ENCODE measurements at regions not wholly inside any gene's neighbourhood (a gene's known extent, or its start where the extent isn't known, plus 50 kb on each side); places are given as distances from the start of the nearest gene placed in this dataset.

DNA sequence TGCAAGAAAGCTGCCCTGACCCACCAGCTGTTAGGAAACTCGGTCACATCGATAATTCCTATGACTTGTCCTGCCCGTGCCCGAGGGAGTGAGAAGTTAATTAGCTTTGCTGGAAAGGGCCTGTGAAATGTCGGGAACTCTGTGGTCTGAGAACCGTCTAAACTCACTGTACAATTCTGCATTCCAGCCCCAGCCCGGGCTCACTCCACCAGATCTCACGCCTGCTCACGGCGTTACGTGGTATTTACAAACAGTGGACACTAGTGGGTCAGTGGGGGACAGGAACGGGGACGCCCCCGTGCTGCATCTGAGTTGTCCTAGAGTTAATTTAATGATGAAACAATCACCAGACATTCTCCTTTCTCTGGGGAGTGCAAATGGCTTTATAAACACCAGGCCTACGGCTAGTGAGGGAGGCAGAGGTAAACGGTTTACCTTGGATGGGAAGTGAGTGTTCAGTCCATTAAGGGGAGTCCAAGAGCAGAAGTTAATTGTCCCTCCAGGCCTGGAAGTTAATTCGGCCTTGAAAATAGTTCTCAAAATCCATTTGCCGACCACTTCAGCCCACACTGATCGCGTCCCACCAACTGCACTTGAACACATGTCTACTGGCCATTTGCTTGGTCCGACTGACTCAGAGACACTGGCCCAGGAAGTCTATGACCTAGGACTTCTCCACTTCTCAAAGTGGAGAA is 93.5 kb upstream of the MED13L start:
- H3K27ac ChIP-seq (ENCODE audit: control insufficient read depth, insufficient read depth, low read length) = no peak overlapping the region
- FAIRE-seq = no peak

DNA sequence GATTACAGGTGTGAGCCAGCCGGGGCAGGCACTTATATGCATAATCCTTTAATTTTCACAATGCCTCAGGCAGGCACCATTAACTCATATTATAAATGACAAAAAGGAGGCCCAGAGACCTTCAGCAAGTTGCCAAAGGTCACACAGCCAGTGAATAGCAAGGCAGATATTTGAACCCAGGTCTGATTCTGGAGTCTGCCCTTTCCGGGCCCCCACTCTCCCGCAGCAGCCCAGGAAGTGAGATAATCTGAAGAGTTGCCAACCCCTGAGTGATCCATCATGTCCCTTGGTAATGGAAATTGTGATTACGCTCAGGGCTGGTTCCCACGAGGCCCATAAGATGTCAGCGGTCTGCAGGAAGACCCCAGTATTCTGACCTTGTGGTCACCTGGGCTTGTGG is 95.3 kb upstream of the MED13L start:
- no peaks in the 10 kb centered on the region for H3K4me1 ChIP-seq (ENCODE audit: control insufficient read depth, extremely low read depth, insufficient read depth, low read length)
- dilution Hi-C loops (cut with MboI; ENCODE audit: extremely low pct_ligation_motif_present, low sequenced_read_pairs) = no loop called here

More for the DNA sequence above, 93.5 kb upstream of the MED13L start:
- no peaks in the 10 kb centered on the region for H3K27me3 ChIP-seq (ENCODE audit: control insufficient read depth, extremely low read depth, insufficient read depth, low read length)
- DNase-seq (ENCODE audit: low read depth, low spot score) = no peak
- H3K36me3 ChIP-seq (ENCODE audit: control insufficient read depth in 2 of 2, extremely low read depth in 1 of 2, insufficient read depth in 2 of 2, low read length in 2 of 2) = no peaks in the 10 kb centered on the region
- no peaks in the 10 kb centered on the region for H3K79me2 ChIP-seq (ENCODE audit: control insufficient read depth, insufficient read depth, low read length)
- H4K20me1 ChIP-seq (ENCODE audit: control insufficient read depth, extremely low read depth, insufficient read depth, low read length) = no peaks in the 10 kb centered on the region
- H3K4me2 ChIP-seq (ENCODE audit: control insufficient read depth, extremely low read depth, insufficient read depth, low read depth, low read length) = no peak overlapping the region
- no peaks in the 10 kb centered on the region for H3K4me1 ChIP-seq (ENCODE audit: control insufficient read depth, extremely low read depth, insufficient read depth, low read length)
- dilution Hi-C loops (cut with MboI; ENCODE audit: extremely low pct_ligation_motif_present, low sequenced_read_pairs) = no loop called here
- H3K9ac ChIP-seq (ENCODE audit: control insufficient read depth, extremely low read depth, insufficient read depth, low read length) = no peak overlapping the region
- no peak overlapping the region for H3K4me3 ChIP-seq (ENCODE audit: control insufficient read depth in 2 of 3, extremely low read depth in 1 of 3, insufficient read depth in 2 of 3, low read depth in 1 of 3, low read length in 3 of 3)
- TF ChIP-seq, protein P1, sequence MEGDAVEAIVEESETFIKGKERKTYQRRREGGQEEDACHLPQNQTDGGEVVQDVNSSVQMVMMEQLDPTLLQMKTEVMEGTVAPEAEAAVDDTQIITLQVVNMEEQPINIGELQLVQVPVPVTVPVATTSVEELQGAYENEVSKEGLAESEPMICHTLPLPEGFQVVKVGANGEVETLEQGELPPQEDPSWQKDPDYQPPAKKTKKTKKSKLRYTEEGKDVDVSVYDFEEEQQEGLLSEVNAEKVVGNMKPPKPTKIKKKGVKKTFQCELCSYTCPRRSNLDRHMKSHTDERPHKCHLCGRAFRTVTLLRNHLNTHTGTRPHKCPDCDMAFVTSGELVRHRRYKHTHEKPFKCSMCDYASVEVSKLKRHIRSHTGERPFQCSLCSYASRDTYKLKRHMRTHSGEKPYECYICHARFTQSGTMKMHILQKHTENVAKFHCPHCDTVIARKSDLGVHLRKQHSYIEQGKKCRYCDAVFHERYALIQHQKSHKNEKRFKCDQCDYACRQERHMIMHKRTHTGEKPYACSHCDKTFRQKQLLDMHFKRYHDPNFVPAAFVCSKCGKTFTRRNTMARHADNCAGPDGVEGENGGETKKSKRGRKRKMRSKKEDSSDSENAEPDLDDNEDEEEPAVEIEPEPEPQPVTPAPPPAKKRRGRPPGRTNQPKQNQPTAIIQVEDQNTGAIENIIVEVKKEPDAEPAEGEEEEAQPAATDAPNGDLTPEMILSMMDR (optimal IDR thresholded peaks at IDR 0.05 in 1 of 3, IDR thresholded peaks at IDR 0.05 in 1 of 3, conservative IDR thresholded peaks at IDR 0.05 in 1 of 3; ENCODE audit: extremely low read depth in 1 of 3, insufficient read depth in 2 of 3, low read length in 3 of 3) = no peak
- no peak for TF ChIP-seq EZH2 (IDR thresholded peaks at IDR 0.05; ENCODE audit: low read length)
- no peaks in the 10 kb centered on the region for H3K9me3 ChIP-seq (ENCODE audit: control insufficient read depth, low read depth, low read length)
- H3K9me1 ChIP-seq (ENCODE audit: control insufficient read depth, extremely low read depth, insufficient read depth, low read length) = no peaks in the 10 kb centered on the region
- no peak overlapping the region for H2AFZ ChIP-seq (ENCODE audit: control insufficient read depth, low read length)

More for the DNA sequence above, 95.3 kb upstream of the MED13L start:
- Histone ChIP-seq H3K9me1 (ENCODE audit: control insufficient read depth, extremely low read depth, insufficient read depth, low read length) (no peaks in the 10 kb centered on the region), H2AFZ (ENCODE audit: control insufficient read depth, low read length) (no peak overlapping the region), H3K9ac (ENCODE audit: control insufficient read depth, extremely low read depth, insufficient read depth, low read length) (no peak overlapping the region), H3K9me3 (ENCODE audit: control insufficient read depth, low read depth, low read length) (no peaks in the 10 kb centered on the region), H3K4me2 (ENCODE audit: control insufficient read depth, extremely low read depth, insufficient read depth, low read depth, low read length) (no peak overlapping the region), H3K4me3 (ENCODE audit: control insufficient read depth in 2 of 3, extremely low read depth in 1 of 3, insufficient read depth in 2 of 3, low read depth in 1 of 3, low read length in 3 of 3) (no peak overlapping the region), H3K27me3 (ENCODE audit: control insufficient read depth, extremely low read depth, insufficient read depth, low read length) (no peaks in the 10 kb centered on the region), H4K20me1 (ENCODE audit: control insufficient read depth, extremely low read depth, insufficient read depth, low read length) (no peaks in the 10 kb centered on the region), H3K79me2 (ENCODE audit: control insufficient read depth, insufficient read depth, low read length) (no peaks in the 10 kb centered on the region), H3K36me3 (ENCODE audit: control insufficient read depth in 2 of 2, extremely low read depth in 1 of 2, insufficient read depth in 2 of 2, low read length in 2 of 2) (no peaks in the 10 kb centered on the region), H3K27ac (ENCODE audit: control insufficient read depth, insufficient read depth, low read length) (no peak overlapping the region)
- TF ChIP-seq, protein P1 (optimal IDR thresholded peaks at IDR 0.05 in 1 of 3, IDR thresholded peaks at IDR 0.05 in 1 of 3, conservative IDR thresholded peaks at IDR 0.05 in 1 of 3; ENCODE audit: extremely low read depth in 1 of 3, insufficient read depth in 2 of 3, low read length in 3 of 3) = no peak
- no peak for TF ChIP-seq EZH2 (IDR thresholded peaks at IDR 0.05; ENCODE audit: low read length)
- DNase-seq (ENCODE audit: low read depth, low spot score) (no peak), FAIRE-seq (no peak)
